RCC 7860 (cell line): ENCODE measurements at regions not wholly inside any gene's neighbourhood (a gene's known extent, or its start where the extent isn't known, plus 50 kb on each side); places are given as distances from the start of the nearest gene placed in this dataset.
A peak's percentile ranks its signal among the peaks of the same experiment; 100 is the strongest.

ENCODE experiments used
- DNase-seq: peaks from one replicate; pipeline ENCODE4 v3.0.0-alpha.2; 2015; ENCODE audit warnings: low spot score
- FAIRE-seq: peaks from 2 replicates; lab custom pipeline; 2012; peaks lifted over from hg19 to GRCh38; lab: Jason Lieb, UNC

DNA sequence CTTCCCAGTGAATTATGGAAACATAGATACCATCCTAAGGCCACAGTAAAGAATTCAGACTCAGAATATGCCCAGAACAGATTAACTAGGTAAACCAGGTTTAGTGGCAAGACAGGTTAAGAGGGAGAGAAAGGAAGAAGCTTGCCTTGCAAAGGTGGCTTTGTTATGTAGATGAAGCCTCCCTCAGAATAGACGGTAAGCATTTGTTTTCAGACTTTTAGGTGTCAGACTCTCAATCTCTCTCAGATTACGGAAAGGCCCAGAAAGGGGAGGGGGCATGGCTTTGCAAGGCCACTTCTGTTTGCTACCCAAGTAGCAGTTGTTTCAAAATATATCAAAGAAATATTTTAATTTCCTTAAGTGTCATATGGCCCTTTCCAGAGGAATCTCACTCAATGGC, 457.1 kb upstream of the BOD1L1 start:
- DNase-seq, result no peak
- FAIRE-seq, result no peak

DNA sequence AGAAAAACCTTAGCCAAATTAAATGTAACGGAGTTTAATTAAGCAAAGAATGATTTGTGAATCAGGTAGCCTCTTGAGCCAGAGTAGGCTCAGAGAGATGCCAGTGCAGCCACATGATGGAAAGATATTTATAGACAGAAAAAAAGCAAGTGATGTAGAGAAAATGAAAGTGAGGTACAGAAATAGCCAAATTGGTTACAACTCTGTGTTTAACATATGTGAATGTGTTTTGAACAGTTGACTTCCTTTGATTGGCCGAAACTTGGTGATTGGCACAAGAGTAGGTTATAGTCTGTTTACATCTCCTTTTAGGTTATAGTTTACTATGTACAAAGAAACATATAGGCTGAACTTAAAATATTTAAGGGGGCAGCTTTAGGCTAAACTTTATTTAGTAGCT, 459.9 kb upstream of the BOD1L1 start:
- DNase-seq (no peak), FAIRE-seq (no peak)

DNA sequence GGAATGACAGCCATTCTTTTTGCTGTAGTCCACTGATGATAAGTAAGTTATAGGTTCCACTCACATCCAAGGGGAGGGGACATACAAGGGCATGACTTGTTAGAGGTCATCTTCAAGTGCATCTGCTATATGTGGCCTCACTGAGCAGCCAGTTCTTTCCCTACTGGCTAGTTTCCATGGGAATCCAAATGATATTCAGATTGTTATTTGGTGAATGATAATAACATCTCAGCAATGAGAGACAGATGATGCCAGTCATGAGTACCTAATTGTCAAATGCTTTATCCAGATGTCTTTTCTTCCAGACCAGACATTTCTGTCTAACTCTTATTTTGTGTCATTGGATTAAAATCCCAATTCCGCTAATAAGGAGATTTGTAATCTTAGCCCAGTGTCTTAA, 460.4 kb upstream of the BOD1L1 start:
- FAIRE-seq, result no peak

DNA sequence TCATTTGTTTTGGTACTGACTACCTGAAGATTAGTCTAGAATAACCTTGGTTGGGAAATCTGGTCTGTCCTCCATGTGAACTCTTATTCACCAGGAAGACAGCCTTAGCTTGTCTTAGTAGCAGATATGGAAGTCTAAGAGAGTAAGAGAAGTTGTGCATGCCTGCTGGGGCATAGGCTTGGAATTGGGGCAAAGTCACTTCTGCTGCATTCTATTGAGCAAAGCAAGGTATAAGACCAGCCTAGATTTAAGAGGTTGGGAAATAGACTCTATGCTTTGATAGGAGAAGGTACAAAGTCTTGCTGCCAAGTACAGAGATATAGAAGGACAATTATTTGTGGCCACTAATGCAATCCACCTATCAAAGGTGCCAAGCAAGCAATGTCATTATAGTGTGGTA, 464.0 kb upstream of the BOD1L1 start:
- no peak for DNase-seq
- FAIRE-seq, result no peak

More for the DNA sequence above, 460.4 kb upstream of the BOD1L1 start:
- no peak for DNase-seq

DNA sequence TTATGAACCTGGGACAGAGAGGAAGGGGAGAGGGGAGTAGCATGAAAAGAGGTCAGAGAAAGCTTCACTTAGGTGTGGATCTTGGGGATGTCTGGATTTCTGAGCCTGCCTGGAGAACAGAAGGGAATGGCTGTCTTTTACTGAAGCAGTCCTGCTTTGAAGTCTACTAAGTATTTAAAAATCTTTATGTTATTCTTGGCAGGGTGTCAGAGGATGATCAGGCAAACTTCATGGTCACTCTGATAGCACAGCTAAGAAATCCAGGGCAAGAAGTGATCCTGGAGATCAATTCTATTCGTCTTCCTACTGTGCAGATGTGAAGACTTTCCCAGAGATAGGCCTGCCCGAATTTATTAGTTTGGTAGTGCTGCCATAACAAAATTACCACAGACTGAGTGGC, 464.4 kb upstream of the BOD1L1 start:
- no peak for FAIRE-seq
- DNase-seq, result no peak

DNA sequence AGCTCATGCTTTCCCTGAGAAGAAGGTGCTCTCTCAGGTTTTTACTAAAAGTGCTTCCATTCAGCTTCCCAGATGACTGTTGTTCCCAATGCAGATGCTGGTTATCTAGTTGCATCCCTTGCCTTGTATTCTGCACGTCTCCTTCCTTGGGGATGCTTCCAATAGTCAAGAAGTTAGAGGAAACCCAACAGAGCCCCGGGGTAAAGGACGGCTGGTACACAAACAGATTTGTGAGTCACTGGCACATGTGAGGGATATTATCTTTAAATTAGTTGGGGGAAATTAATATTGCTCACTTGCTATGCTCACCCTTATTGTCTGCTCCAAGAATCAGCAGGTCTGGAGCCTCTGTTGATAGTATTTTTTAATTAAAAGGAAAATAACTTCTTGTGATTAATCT, 465.2 kb upstream of the BOD1L1 start:
- no peak for FAIRE-seq
- no peak for DNase-seq

DNA sequence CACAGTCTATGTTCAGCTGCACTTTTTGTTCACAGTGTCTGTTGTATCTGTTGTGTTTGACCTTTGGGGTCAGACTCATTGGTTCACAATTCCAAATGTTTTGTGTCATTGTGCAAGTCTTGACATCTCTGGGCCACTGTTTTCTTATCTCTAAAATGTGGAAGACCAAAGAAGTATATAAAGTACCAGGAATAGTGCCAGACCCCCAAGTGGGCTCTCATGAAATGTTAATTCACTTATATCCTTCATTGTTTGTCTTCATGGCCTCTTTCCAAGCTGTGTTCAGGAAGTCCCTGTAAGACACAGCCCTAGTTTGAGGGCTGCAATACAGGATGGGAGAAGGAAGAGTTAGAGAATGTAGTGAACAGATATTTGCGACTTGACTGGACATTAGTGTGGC, 468.3 kb upstream of the BOD1L1 start:
- FAIRE-seq, result no peak
- no peak for DNase-seq

DNA sequence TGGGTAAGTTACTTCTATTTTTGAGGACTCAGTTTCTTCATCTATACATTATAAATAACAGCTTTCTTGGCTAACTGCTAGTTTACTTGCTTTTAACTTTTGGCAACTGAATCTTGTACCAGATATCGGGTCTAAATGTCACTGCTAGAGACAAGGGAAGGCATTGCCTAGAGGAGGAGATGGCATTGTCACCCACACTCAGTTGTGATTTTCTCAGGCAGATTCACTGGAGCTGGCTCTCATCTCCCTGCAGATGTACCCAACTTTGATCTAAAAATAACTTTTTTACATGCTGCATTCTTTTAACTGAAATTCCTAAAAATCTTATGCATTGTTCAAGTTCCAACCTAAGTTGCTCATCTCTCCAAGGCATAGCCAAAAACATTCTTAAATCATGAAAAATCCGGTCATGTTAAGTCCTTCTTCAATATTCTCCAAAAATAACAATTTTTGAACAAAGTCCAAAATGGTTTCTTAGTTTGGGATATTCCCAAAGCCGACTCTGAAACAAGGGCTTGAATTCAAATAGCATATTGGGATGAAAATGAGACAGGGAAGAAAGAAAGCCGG, 469.0 kb upstream of the BOD1L1 start:
- DNase-seq (no peak), FAIRE-seq (no peak)

DNA sequence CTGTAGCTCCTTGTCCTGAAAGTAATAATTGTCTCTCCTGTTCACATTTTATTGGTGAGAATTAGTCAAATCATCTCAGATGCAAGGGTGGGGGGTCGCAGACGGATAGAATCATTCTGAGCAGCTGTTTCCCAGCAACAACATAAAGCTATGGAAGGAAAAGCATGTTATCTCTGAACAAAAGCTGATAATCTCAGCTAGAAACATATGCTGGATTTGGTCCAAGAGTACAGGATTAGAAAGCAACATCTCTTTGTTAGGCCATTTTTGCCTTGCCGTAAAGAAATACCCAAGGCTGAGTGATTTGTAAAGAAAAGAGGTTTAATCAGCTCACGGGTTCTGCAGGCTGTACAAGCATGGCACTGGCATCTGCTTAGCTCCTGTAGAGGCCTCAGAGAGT, 472.8 kb upstream of the BOD1L1 start:
- FAIRE-seq (no peak), DNase-seq (no peak)

DNA sequence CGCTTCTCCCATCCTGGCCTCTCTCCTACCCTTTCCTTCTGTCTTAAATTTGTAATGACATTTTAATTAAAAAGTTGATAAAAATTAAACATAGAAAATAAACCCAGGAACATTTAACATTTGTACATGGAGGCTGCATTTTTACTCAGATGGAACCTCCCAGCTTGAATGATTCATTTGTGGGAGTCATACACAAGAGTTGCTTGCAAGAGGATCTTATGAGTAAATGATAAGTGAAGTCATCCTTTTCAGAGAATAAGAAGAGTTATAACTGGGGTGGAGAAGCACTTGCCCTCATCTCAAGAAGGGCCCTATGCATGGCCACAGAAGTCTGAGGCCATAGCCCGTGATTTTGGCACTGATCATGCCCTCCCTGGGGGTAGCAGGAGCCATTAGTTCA, 482.9 kb upstream of the BOD1L1 start:
- DNase-seq, result peak; percentile 61
- FAIRE-seq, result peak; percentile 87

DNA sequence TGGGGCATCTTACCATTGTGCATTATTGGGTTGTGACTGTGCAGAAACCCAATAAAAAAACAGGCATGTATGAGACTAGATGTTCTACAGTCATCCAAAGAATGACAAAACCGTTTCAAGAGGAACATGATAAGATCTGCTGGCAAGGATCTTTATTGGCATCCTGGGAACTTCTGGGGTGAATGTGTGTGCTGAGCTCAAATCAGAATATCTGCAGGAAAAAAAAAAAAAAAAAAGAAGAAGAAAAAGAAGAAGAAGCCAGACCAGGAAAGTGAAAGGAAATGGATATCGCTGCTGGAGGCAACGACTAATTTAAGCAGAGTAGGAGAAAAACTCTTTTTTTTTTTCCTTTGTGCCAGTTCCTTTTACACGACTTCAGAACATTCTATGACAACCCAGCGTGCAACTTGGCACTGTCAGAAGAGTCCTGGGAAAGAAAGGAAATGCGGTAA, 484.2 kb upstream of the BOD1L1 start:
- DNase-seq (no peak), FAIRE-seq (no peak)

DNA sequence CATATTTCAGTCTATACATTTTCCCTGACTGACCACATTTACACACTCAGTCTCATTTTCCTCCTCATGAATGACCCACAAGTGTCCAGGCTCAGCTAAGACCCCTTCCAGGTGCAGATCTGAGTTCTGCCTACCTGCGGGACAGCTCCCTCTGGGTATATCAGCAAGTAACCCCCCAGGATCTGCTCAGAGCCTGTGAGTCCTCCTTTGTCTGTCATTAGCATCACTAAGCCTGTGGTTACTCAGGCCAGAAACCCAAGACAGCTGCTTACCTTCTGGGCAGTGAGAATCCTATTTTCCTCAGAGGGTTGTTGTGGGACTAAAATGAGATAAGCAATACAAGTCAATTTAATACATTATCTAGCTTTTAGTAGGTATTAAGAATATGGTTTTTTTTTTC, 487.6 kb upstream of the BOD1L1 start:
- FAIRE-seq (no peak), DNase-seq (no peak)

DNA sequence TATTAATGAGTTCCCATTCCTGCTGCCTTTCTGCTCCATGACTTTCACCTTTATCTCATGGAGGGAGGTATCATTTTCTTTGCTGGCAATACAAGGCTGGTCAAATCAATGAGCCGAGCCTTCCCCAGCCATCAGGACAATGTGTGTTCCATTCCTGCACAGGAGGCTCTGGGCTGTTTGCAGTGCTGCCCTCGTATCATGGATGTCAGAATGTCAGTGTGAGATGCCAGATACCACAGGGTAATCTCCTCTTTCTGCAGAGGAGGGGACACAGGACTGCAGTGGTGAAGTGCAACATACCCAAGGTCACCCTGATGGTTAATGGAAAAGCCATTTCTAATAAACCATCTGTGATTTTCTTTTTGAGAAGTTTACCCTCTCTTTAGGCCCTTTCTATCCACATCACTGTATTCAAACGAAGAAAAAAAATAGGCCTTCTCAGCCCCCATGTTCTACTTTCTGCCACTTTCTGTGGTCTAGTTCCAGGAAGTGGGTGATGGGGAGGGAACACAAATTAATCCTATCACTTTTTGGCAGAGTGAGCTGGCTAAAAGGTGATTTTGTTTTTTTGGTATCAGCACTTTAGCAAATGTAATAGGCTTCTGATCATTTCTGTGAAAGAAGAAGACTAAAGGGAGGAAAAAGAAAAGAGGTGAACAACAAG, 490.2 kb upstream of the BOD1L1 start:
- no peak for FAIRE-seq
- no peak for DNase-seq

DNA sequence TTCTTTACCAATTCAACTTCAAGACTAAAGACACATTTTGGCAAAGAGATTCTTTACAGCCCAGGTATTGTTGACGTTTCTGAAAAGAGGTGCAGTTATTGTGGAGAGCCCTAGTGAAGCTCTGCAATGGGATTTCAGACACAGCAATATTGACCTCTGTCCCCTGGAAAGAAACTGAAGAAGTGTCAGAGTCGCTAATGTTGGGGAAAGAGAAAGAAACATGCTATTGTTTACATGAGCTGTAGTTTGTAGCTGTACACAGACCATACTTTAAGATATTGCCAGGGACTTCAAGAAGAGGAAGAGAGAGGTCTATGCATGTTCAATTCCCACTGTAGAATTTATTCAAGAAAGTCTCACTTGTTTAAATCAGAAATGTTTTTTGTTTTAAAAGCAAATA, 497.3 kb upstream of the BOD1L1 start:
- FAIRE-seq (no peak), DNase-seq (no peak)

DNA sequence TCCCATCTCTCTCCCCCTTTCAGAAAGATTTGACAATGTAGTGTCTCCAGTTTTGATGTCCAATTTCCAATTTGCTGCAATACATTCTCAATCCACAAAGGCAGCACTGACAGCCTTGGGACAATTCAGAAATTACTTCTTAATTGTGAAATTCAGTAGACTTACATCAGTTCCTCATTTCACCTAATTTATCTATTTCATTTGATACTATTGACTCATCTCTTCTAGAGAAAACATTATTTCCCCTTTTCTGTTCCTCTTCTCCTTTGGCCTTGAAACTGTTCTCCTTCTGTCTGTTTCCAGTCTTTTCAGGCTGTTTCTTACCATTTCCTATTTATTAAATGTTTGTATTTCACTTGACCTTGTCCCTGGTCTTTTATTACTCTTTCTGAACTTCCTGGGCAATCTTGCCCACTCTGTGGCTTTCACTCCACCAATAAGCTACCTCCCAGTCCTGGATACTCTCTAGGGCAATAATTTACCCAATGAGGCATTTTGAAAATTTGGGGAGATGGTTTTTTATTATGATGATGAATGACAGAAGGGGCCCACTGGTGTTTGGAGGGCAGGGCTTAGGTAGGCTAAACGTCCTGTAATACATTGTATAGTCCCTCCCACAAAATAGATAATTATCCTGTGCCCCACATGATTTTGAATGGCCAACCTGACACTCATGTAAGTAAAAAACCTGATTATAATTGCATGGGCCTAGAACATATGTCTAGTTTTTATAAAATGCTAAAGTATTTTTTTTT, 498.0 kb upstream of the BOD1L1 start:
- FAIRE-seq, result no peak
- DNase-seq, result no peak

DNA sequence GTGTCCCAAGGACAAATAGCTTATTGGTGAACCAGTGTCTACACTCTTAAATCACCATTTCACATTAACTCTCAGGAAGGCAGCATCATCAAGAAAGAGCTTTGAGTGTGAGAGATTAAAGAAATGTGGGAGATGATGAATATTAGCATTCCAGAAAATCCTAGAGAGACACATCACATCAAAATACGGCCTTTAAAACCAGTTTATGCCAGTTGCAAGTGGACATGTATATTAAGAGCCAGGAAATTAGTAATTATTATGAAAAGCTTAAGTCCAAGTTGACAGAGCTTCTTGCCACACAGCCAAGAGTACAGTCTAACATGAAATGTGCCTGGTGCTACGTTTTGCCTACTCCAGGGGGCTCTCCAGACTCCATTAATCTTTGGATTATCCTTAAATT, 503.0 kb upstream of the BOD1L1 start:
- DNase-seq (no peak), FAIRE-seq (no peak)

DNA sequence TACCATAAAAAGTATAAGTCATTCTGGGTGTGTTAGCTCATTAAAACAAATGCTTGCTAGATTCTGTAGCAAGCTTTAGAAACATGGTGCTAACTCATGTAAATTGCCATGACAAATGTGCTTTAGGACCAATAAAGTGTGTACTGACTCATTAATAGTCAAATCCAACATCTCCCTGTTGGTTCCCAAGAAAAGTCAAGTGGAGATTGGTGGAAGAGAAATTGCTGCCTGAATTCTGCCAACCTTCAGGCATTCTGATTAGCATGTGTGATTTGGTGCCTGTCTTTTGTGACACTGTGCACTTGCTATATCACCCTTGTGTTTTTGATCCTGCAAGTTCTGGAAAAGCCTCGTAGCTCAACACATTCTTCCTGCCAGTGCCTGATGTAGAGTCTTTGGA, 503.8 kb upstream of the BOD1L1 start:
- DNase-seq (no peak), FAIRE-seq (no peak)

DNA sequence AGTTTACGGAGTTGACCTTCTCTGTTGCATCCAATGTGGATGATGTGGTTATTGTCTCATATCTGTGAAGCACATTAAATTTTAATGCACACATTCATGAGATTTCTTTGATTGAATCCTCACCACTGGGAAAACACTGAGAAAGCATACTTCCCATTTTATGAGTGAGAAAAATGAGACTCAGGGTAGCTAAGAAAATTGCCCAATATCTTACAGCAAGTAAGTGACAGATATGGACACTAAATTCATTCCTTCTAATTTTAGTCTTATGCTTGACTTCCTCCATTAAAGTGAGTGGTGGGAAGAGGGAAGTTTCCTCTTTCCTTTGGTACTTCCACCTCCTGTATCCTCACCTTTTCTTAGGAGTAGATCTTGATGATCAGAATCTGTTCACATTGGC, 504.8 kb upstream of the BOD1L1 start:
- no peak for DNase-seq
- no peak for FAIRE-seq

DNA sequence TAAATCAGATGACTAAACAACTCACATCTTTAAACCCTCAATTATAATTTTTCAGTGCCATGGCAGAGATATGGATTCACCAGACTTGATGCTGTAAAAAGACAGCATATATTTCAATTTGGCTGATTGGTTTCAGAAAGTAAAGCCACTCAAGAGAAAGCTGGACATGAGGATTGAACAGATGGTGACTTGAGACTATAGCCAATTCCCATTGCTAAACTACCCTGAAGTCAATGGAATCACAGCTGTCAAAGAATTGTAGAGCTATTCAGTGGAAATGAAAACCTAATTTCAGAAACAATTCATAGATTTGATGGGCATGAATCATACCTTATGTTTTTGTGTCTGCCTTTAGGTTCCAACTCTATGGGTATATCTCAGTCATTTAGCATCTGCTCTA, 510.6 kb upstream of the BOD1L1 start:
- FAIRE-seq (no peak), DNase-seq (no peak)

DNA sequence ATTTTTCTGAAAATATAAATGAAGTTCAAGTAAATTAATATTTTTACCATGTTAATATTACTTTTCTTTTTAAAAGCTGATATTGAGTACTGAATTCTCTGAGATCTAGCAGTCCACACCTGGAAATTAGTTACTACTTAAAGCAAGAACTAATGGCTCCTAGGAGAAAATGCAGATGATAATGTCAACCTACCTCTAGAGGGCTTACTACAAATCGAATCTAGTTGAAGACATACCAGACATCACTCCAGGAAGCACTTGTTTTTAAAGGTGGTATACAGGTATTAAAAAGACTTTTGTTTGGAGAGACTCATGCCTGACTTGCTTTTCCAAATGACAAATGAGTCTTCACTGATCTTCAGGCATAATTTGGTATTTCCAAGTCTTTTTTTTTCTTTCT, 516.4 kb upstream of the BOD1L1 start:
- DNase-seq (no peak), FAIRE-seq (no peak)

DNA sequence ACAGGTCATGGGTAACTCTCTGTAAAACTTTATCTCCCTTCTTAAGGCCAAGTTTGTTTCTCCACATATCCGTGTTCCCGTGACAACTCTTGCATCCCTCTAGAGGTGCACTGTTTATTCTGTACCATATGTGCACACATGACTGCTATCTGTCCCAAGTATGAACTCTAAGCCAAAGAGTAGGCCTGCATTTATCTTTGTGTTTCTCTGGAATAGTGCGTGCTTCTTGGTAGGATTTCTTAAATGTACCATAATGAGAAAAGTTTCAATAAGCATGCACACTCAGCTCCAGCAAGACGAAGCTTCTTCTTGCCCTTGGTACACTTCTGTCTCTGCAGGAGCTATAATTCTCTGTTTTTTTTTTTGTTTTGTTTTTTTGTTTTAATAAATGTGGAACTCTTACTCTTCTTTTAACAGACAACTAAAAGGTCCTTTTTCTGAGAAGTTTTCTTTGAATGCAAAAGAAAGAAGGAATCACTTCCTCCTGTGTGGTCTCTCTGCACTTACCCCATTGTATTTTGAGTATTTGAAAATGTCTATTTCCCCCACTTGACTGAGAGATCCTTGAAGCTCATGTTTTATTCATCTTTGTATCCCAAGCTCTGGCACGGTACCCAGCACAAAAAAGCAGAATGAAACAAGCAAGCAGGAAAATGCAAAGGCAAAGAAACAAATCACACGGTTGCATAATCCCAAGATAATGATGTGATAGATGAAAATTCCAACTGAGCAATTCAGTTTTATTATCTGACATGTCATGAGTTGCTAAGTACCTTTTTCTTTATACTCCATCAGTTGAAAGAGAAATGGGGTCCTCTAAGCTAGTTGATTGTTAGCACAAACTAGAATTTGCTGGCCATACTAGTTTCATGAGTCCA, 521.9 kb upstream of the BOD1L1 start:
- DNase-seq (no peak), FAIRE-seq (no peak)
